GM23248 (cell line): ENCODE measurements at regions not wholly inside any gene's neighbourhood (a gene's known extent, or its start where the extent isn't known, plus 50 kb on each side); places are given as distances from the start of the nearest gene placed in this dataset.

Experiments used
- EZH2 ChIP-seq: fragments of 200-600 bp; sonication (generic); IDR thresholded peaks from 2 replicates; pipeline ENCODE4 v1.6.1; 2018; ENCODE audit warnings: antibody characterized with exemption, mild to moderate bottlenecking; ENCODE audit not compliant: insufficient read depth, poor library complexity, severe bottlenecking
- EZH2phosphoT487 ChIP-seq: fragments of 200-600 bp; sonication (generic); IDR thresholded peaks from 2 replicates; pipeline ENCODE4 v1.6.1; 2018; ENCODE audit warnings: antibody characterized with exemption, moderate library complexity, mild to moderate bottlenecking, low read depth; ENCODE audit not compliant: insufficient read depth

DNA sequence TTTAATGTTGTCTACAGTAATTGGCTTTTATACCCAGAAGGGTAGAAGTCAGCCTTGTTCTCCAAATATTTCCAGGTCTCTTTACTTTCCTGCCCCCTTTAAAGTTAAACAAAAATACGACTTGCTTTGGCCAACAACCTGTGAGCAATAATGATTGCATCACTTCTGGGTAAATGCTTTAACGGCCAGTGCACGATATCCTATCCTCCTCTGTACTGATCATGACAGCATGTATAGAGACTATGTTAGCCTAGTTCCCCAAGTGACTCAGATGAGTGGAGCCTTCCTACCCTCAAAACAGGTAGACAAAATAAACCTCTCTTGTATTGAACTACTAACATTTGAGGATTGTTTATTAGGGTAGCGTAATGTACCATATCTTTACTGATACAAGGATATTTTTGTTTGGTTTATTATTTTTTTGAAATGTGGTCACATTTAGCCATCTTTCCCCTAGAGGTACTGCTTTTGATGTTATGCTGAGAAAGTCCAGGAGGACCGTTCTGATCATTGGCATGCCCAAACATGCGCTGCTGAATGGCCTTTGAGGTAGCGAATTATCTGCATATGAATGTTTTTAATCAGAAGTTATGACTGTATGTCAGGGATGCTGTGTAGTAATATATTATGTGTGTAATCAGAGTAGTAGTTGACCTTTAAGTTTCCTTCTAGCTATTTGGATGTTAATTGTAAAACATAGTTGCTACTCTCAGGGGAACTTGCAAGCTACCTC is 262.6 kb upstream of the DCC start:
- TF ChIP-seq EZH2 = no peak
- TF ChIP-seq EZH2phosphoT487 = no peak
